ENCODE measurements at regions not wholly inside any gene's neighbourhood (a gene's known extent, or its start where the extent isn't known, plus 50 kb on each side); places are given as distances from the start of the nearest gene placed in this dataset.

GRCh38 chr6:156697225-156697830, 79.8 kb upstream of the ARID1B start:
- no peak overlapping the region for H3K4me3 Mint-ChIP-seq
- no peaks in the 10 kb centered on the region for H3K9me3 Mint-ChIP-seq
- H3K27me3 Mint-ChIP-seq (ENCODE audit: low read depth), result no peaks in the 10 kb centered on the region
- H3K36me3 Mint-ChIP-seq (ENCODE audit: low read depth), result no peaks in the 10 kb centered on the region
- peaks cover 20% of the 10 kb centered on the region for H3K4me1 Mint-ChIP-seq
- TF ChIP-seq CTCF (IDR thresholded peaks at IDR 0.05; ENCODE audit: unreplicated experiment in 3 of 3), result no peak
- no peak overlapping the region for H3K27ac Mint-ChIP-seq

GRCh38 chr6:156695742-156696141, 81.4 kb upstream of the ARID1B start:
- no peak overlapping the region for H3K27ac Mint-ChIP-seq
- H3K4me1 Mint-ChIP-seq, result peaks cover 12% of the 10 kb centered on the region
- TF ChIP-seq CTCF (IDR thresholded peaks at IDR 0.05; ENCODE audit: unreplicated experiment in 3 of 3), result no peak
- H3K27me3 Mint-ChIP-seq (ENCODE audit: low read depth), result no peaks in the 10 kb centered on the region
- no peak overlapping the region for H3K4me3 Mint-ChIP-seq
- H3K9me3 Mint-ChIP-seq, result no peaks in the 10 kb centered on the region
- no peaks in the 10 kb centered on the region for H3K36me3 Mint-ChIP-seq (ENCODE audit: low read depth)

GRCh38 chr6:156694679-156695078, 82.5 kb upstream of the ARID1B start:
- Mint-ChIP-seq H3K9me3 (no peaks in the 10 kb centered on the region), H3K4me3 (no peak overlapping the region), H3K4me1 (peaks cover 12% of the 10 kb centered on the region), H3K27me3 (ENCODE audit: low read depth) (no peaks in the 10 kb centered on the region), H3K36me3 (ENCODE audit: low read depth) (no peaks in the 10 kb centered on the region), H3K27ac (no peak overlapping the region)
- TF ChIP-seq CTCF (IDR thresholded peaks at IDR 0.05; ENCODE audit: unreplicated experiment in 3 of 3), result no peak

GRCh38 chr6:156691018-156691417, 86.2 kb upstream of the ARID1B start:
- no peaks in the 10 kb centered on the region for H3K9me3 Mint-ChIP-seq
- H3K27ac Mint-ChIP-seq, result no peak overlapping the region
- H3K27me3 Mint-ChIP-seq (ENCODE audit: low read depth), result no peaks in the 10 kb centered on the region
- peaks cover 11% of the 10 kb centered on the region for H3K4me1 Mint-ChIP-seq
- TF ChIP-seq CTCF (IDR thresholded peaks at IDR 0.05; ENCODE audit: unreplicated experiment in 3 of 3), result no peak
- H3K4me3 Mint-ChIP-seq, result no peak overlapping the region
- no peaks in the 10 kb centered on the region for H3K36me3 Mint-ChIP-seq (ENCODE audit: low read depth)

GRCh38 chr6:156689656-156690055, 87.5 kb upstream of the ARID1B start:
- Mint-ChIP-seq H3K27ac (peak overlapping the region in 2 of 3 experiments; percentile 61 to 97), H3K4me3 (peak overlapping the region in 2 of 3 experiments; percentile 58 to 68), H3K27me3 (ENCODE audit: low read depth) (no peaks in the 10 kb centered on the region), H3K36me3 (ENCODE audit: low read depth) (no peaks in the 10 kb centered on the region), H3K9me3 (no peaks in the 10 kb centered on the region), H3K4me1 (peaks cover 24% of the 10 kb centered on the region)
- no peak for TF ChIP-seq CTCF (IDR thresholded peaks at IDR 0.05; ENCODE audit: unreplicated experiment in 3 of 3)

- TF ChIP-seq CTCF (IDR thresholded peaks at IDR 0.05; ENCODE audit: unreplicated experiment in 3 of 3), result no peak
- Mint-ChIP-seq H3K27ac (peak overlapping the region; percentile 94 to 97 (median 94)), H3K27me3 (ENCODE audit: low read depth) (no peaks in the 10 kb centered on the region), H3K4me3 (peak overlapping the region; percentile 84 to 92 (median 89)), H3K9me3 (no peaks in the 10 kb centered on the region), H3K4me1 (peaks cover 24% of the 10 kb centered on the region), H3K36me3 (ENCODE audit: low read depth) (no peaks in the 10 kb centered on the region)
Observed at GRCh38 chr6:156688620-156688971, 88.6 kb upstream of the ARID1B start.
